HG03521 (cell line): ENCODE measurements at regions not wholly inside any gene's neighbourhood (a gene's known extent, or its start where the extent isn't known, plus 50 kb on each side); places are given as distances from the start of the nearest gene placed in this dataset.
"Not testable (repeated sequence)": the region's sequence is repeated elsewhere in the genome, so short reads cannot be mapped to it uniquely, and the experiment has no call there.

ENCODE experiments used
- ATAC-seq: cut with Tn5 transposase; IDR thresholded peaks from one replicate; pipeline ENCODE4 v1.9.1; 2021; ENCODE audit warnings: mild to moderate bottlenecking, moderate library complexity; ENCODE audit not compliant: unreplicated experiment

GRCh38 chr6:62819640-62820039, 391.6 kb upstream of the FKBP1C start:
- ATAC-seq: no peak

DNA sequence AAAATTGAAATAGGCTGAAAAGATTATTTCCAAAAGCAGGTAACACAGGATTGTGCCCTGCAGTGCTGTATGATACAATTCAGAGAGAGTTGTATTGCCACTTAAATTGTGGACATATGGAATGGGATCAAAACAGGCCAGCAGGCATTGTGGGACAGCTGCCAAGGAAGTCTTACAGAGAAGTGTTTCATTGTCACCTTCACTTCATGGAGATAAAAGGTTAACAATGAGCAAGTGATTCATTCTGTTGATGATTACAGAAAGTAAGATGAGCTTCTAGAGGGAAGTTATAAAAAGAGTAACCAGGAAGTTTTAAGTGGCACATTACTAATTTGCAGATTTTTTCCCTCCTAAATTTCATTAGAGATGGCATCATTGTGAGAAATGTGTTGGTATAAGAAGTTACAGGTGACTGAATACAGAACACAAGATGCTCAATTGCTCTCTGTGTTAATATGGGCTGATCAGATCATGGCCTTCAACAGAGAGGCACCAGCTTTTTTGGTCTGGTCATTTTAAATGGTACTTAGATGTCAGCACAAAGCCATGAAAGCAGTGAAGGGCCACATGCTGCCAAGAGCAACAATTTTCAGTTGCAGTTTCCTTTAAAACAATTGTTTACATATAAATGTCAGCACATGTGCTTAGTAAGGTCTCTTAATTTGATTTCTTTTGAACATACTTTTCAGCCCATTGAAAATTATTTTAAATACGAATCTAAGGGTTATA, 402.5 kb upstream of the FKBP1C start:
- ATAC-seq: no peak

DNA sequence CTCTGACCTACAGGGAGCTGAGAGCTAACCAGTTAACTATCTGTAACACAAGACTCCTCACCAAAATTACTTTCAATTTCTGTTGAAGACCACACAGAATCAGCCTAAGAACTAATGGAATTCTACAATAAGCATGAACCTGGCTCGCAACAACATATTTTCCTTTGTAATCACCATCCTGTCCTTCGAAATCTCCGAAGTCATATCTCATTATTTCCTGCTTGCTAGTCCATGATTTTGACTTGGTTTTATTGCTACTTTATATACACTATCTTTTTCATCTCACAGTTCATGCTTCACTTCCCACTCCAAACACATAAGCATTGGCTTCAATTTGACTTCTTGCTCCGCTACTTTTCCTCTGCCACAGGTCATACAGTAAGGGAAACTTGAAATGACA, 405.8 kb upstream of the FKBP1C start:
- no peak for ATAC-seq

GRCh38 chr6:62803094-62803493, 408.2 kb upstream of the FKBP1C start:
- ATAC-seq: no peak

DNA sequence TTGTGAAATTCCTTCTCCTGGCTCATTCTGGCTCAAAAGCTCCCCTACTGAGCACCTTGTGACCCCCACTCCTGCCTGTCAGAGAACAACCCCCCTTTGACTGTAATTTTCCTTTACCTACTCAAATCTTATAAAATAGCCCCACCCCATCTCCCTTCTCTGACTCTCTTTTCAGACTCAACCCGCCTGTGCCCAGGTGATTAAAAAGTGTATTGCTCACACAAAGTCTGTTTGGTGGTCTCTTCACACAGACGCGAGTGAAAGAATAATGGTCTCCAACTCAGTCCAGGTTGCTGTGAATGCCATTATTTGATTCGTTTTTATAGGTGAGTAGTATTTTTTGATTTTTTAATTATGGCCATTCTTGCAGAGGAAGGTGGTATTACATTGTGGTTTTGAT, 414.1 kb upstream of the FKBP1C start:
- ATAC-seq: no peak

DNA sequence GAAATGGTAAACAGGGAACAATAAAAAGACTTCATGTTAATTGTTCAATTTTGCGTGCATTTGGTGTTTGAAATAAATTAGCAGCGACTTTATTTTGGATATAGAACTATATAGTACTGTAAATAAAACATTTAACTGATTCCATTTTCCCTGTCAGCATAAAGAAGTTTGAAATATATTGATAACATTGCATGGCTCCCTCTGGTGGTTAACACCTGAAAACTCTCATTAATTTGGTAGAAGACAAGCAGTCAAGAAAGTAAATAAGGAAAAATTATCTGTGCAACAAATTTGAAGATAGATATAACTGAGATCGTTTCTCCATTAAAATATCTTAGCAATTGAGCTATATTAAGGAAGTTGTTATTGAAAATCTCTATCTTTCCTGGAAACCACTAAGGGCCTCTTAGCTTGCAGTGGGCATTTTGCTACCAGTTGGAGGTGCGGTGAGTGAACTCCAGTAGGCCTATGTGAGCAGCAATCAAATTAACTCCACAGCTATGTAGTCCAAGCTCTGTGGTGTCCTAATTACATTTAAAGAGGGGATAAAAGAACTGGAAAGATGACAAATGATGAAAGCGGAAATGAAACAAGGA, 435.7 kb upstream of the FKBP1C start:
- ATAC-seq: no peak

- not testable (repeated sequence) for ATAC-seq
These were observed 445.1 kb upstream of the FKBP1C start for GRCh38 chr6:62766174-62766573.

DNA sequence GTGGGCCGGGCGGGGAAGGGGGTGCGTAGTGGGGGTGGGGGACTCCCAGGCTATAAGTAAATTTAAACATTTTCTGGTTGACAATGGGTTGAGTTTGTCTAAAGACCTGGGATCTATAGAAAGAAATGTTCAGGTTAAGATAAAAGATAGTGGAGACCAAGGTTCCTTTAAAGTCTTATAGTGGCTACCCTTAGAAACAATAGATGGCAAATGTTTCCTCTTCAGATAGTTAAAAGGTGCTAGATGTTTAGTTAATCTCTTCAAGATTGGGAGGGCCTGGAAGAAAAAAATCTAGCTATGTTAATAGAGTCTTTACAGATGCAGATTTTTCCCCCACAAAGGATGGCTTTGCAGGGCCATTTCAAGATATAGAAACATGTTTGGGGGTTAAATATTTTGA, 446.4 kb upstream of the FKBP1C start:
- ATAC-seq: no peak

GRCh38 chr6:62763125-62763912, 447.9 kb upstream of the FKBP1C start:
- no peak for ATAC-seq

DNA sequence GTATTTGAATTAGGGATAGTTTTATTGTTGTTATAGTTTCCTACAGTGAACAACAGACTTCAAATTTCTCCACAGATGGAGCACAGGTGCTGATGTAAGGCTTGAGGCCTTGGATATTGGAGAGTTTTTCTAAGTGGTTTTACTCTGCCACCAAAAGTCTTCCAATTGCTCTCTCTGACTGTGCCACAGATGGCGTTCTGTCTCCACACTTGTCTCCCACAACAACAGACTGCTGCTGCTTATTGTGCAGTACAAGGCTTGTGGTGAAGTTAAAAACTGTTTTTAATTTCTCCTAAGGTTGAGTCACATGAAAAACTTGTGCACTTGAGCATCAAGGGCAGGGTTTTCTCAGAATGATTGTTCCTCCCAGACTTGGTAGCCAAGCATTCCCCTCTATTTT, 460.9 kb upstream of the KHDRBS2 start:
- no peak for ATAC-seq

GRCh38 chr6:62746161-62746560, 460.1 kb upstream of the KHDRBS2 start:
- ATAC-seq: no peak

DNA sequence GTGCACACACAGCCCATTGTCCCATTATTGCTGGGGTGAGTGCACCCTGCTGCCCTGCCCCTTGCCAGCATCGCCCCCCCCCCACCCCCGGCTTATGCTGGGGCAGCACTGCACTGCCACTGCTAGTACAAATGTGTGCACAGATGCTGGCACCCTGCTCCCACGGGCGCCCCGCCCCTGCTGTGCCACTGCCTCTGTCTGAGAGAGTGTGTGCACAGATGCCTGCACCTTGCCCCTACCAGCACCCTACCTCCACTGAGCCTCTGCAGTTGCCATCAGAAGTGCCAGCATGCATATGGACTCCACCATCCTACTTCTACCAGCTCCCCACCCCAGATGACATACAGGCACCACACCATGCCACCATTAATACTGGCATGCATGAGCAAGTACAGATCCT, 454.6 kb upstream of the KHDRBS2 start:
- ATAC-seq: no peak

GRCh38 chr6:62740171-62740570, 454.1 kb upstream of the KHDRBS2 start:
- no peak for ATAC-seq

- ATAC-seq: no peak
These were observed 451.8 kb upstream of the KHDRBS2 start for GRCh38 chr6:62737792-62738191.

- ATAC-seq: no peak
These were observed 435.4 kb upstream of the KHDRBS2 start for GRCh38 chr6:62721408-62721807.

GRCh38 chr6:62716719-62717118, 430.7 kb upstream of the KHDRBS2 start:
- no peak for ATAC-seq

GRCh38 chr6:62714112-62714511, 428.1 kb upstream of the KHDRBS2 start:
- no peak for ATAC-seq

GRCh38 chr6:62711750-62712149, 425.7 kb upstream of the KHDRBS2 start:
- no peak for ATAC-seq

DNA sequence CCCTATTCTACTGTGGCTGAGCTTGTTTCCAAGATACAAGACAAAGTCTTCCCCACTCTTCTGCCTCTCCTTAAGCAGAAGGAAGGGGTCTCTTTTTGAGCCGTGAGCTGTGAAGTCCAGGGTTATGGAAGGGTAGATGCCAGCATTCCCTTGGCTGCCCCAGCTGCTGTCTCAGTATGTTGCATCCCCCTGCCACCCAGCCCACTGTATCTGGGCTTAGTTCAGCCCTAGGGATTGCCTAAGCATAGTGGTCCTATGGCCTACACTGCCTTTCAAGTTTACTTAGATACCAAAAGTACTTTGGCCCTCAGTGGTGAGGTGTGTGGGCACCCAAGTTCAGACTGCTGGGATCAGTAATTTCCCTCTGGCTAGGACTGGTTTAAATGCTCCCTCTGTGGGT, 421.9 kb upstream of the KHDRBS2 start:
- ATAC-seq: no peak

DNA sequence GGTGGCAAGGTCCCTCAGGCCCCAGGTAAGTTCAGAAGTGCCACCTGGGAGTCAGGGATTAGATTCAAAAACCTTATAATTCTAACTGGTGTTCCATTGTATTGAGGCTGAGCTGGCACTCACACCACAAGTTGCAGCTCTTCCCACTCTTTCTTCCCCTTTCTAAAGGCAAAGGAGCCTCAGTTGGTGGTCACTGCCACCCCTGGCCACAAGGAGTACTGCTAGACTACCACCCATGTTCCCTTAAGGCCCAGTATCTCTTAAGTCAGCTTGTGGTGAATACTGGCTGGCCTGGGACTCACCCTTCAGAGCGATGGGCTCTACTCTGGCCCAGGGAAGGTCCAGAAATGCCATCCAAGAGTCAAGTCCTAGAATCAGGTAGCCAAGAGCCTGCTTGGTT, 421.1 kb upstream of the KHDRBS2 start:
- ATAC-seq: no peak

DNA sequence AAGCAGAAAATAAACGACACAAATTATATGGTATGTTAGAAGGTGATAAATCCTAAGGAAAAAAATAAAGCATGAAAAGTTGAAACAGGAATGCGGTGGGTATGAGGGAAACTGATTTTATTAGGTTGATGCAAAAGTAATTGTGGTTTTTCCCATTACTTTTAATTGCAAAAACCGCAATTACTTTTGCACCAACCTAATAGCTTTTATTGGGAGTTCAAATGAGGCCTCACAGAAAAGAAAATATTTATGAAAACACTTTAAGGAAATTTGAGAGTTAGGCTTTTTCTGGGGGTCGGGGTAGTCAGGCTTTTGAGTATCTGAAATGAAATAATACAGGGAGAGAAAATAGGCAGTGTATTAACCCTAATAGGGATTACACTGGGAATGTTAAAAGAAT, 397.0 kb upstream of the KHDRBS2 start:
- no peak for ATAC-seq

DNA sequence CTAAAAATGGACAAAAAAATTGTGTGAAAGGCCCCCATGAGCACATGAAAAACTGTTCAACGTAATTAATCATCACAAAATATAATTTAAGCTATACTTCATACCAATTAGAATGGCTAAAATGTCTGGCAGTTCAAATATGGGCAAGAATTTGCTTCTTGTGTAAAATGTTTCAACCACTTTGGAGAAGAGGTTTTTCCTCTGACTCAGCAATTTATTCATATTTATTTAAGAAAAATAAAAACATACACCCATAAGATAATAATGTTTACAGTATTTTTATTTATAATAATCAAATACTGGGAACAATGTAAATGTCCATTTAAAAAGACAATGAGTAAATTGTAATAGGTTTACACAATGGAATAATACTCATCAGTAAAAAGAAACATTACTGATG, 395.1 kb upstream of the KHDRBS2 start:
- no peak for ATAC-seq
